ENCODE measurements at regions not wholly inside any gene's neighbourhood (a gene's known extent, or its start where the extent isn't known, plus 50 kb on each side); places are given as distances from the start of the nearest gene placed in this dataset.

GRCh38 chr16:76176153-76176552 lies 101.0 kb upstream of the CNTNAP4 start:
- TF ChIP-seq ARNTL (CRISPR knock-in tag; IDR thresholded peaks at IDR 0.05; ENCODE audit: borderline replicate concordance, low read depth) (no peak), PATZ1 (CRISPR knock-in tag; IDR thresholded peaks at IDR 0.05; ENCODE audit: borderline replicate concordance) (no peak), RARB (CRISPR knock-in tag; IDR thresholded peaks at IDR 0.05) (no peak), CSRNP3 (CRISPR knock-in tag; IDR thresholded peaks at IDR 0.05) (no peak), POU6F1 (CRISPR knock-in tag; IDR thresholded peaks at IDR 0.05; ENCODE audit: borderline replicate concordance, low read depth) (no peak), ZFP3 (CRISPR knock-in tag; IDR thresholded peaks at IDR 0.05) (no peak), TCF4 (CRISPR knock-in tag; IDR thresholded peaks at IDR 0.05; ENCODE audit: borderline replicate concordance) (no peak), ISL1 (CRISPR knock-in tag; IDR thresholded peaks at IDR 0.05) (no peak)
